HG03457 (cell line): ENCODE measurements at regions not wholly inside any gene's neighbourhood (a gene's known extent, or its start where the extent isn't known, plus 50 kb on each side); places are given as distances from the start of the nearest gene placed in this dataset.
"Not testable (repeated sequence)": the region's sequence is repeated elsewhere in the genome, so short reads cannot be mapped to it uniquely, and the experiment has no call there.

Experiments
- ATAC-seq: cut with Tn5 transposase; IDR thresholded peaks from one replicate; pipeline ENCODE4 v1.9.1; 2021; ENCODE audit warnings: moderate number of reproducible peaks; ENCODE audit not compliant: unreplicated experiment

DNA sequence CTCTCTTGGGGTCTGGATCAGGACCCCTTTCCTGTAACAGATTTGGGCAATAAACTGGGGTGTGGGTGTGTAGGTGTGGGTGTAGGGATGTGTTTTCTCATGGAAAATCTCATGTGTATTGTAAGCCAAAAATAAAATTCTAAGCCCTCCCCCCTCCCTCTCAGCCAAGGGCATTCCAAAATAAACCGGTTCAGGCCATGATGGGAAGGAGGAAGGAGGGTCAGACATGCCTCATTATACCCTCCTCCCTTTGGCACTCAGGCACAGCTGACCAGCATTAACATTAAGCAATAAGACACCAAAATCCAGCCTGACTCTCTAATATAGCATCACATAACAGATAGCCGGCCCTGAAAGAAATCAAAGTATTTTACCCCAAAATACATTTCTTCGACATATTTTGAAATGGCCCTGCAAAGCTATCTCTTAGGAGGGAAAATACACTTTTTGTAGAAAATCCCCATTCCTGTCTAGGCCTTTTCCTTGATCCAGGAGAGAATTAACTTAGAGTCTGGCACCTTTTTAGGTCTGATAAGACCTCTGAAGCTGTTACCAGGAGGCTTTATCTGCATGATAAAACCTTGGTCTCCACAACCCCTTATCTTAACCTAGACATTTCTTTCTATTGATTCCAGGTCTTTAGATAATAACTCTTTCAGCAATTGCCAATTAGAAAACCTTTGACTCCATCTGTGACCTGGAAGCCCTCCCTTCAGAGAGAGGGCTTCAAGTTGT is 128.7 kb upstream of the COL5A2 start:
- no peak for ATAC-seq

DNA sequence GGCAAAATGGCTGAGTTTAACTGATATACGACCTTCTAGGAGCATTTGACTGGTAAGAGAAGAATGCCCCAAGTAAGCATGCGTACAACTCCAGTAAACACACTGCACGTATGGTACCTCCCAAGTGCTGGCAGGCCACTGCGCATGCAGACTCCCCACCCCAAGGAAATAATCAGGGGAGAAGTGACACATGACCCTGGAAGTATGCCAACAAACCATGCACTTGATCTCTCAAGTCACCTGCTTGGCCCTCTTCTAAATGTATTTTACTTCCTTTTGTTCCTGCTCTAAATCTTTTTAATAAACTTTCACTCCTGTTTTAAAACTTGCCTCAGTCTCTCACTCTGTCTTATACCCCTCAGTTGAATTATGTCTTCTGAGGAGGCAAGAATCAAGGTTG is 129.8 kb upstream of the COL5A2 start:
- ATAC-seq: no peak

DNA sequence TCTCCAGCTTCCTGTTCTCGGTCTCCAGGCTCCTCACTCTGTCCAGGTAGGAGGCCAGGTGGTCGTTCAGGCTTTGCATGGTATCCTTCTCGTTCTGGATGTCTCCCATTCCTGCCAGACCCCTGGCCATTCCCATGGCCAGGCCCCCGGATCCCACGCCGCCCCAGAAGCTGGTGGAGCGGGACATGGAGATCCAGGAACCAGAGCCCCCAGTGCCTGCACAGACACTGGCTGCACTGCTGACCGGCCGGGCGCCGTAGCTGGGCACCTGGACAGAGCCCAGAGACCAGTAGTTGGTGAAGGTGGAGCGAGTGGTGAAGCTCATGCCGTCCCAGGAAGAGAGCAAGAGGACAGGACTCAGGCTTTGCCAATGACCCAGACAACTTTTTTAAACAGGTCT is 129.1 kb upstream of the WDR75 start:
- ATAC-seq: no peak

DNA sequence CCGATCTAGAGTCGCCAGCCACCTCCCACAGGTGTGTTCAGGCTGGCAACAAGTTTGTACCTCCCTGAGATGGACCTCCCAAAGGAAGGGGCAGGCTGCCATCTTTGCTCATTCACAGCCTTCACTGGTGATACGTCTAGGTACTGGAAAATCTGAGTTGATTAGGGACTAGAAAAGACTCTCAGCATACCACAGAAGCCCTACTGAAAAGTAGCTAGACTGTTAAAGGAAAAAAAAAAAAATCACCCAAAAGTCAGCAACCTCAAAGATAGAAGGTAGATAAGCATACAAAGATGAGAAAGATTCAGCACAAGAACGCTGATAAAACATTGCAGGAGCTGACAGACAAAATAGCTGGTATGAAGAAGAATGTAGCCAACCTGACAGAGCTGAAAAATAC is 128.6 kb upstream of the WDR75 start:
- ATAC-seq: no peak

DNA sequence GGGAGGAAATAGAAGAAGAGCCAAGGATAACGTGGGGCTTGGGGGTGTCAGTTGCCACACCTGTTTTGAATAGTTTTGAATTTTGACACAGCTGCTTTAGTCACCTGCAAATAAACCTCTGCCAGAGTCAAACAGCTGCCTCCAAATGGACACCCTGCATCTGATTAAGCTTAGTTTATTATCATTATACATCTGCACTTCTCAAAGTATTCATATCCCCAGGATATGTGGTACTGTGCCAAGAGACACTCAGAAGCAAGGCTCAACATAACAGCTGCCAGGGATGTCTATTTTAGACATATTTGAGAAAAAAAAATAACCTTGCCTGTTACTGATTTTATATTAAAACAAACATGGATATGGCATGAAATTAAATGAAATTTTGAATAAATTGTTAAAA is 122.5 kb upstream of the WDR75 start:
- ATAC-seq: no peak

DNA sequence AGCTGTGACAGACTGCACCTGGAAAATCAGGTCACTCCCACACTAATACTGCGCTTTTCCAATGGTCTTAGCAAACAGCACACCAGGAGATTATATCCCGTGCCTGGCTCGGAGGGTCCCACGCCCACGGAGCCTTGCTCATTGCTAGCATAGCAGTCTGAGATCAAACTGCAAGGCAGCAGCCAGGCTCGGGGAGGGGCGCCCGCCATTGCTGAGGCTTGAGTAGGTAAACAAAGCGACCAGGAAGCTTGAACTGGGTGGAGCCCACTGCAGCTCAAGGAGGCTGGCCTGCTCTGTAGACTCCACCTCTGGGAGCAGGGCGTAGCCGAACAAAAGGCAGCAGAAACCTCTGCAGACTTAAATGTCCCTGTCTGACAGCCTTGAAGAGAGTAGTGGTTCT is 121.8 kb upstream of the WDR75 start:
- ATAC-seq: not testable (repeated sequence)

DNA sequence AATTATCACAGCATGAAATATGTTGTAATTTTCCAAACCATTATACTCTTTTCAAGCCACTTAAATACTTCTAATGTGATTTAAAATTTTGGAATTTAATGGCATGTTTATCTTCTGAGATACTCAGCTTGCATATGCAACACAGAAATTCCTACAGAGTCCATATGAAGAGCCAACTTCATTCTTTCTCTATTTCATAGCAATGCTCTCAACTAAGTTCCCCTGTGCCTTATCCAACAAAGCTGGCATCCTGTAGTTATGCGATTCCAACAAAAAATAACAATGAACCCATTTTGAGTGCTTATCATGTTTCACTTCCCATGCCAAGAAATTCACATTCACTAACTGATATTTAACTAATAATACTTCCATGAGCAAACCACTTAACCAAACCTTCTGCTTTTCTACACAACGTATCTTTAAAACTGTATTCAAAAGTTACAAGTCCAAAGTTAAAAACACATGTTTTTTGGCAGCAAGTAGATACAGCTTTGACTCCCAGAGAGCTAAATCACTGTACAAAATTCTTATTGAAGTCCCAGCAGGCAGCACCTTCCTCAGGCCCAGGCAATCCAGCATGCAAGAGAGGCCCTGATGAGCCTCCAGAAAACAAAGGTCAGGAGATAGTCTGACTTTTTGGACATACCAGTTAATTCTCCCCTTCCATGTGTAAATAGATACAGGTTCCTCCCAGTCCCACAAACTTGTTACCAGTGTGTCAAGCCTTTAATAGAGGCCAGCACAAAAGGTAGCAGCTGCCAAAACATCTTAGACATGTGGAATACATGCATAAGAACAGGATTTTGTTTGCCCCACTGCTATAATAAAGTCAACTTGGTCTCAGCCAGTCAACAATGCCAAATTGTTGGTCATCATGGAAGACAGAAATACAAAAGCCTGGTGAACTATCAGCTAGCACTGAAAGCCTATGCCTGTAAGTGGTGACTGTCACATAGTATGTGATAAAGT is 113.1 kb upstream of the WDR75 start:
- ATAC-seq: no peak

DNA sequence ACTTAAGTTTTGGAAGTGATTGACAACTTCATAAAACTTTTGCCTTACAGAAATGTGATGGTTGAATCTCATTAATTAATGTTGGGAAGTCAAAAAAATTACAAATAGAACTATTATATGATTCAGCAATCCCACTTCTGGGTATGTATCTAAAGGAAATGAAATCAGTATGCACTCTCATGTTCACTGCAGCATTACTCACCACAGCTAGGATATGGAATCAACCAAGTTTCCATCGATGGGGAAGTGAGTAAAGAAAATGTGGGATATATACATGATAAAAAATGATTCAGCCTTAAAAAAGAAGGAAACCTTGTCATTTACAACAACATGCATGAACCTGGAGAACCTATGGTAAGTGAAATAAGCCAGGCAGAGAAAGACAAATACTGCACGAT is 112.4 kb upstream of the WDR75 start:
- no peak for ATAC-seq

DNA sequence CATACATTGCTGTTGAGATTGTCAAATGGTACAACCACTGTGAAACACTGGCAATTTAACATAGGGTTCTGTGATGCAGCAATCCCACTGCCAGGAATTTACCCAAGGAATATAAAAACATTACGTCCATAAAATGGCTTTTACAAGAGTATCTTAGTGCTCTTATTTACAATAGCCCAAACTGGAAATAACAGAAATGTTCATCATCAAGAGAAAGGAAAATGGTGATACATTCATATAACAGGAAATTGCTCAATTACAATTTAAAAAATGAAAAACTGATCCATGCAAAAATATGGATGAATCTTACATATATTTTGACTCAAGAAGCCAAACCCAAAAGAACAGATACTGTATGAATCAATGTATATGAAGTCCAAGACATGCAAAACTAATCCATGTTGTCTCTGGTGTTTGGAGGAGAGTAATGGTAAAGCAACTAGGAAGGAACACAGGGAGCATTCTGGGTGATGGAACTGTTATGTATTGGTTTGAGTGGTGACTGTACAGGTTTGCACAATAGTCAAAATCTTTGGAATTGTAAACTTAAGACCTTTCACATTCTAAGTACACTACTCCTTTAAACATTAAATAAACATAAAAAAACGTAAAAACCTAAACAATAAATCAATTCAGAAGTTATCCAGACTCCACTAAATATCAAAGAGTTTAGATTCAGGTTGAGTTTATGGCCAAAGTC is 104.8 kb upstream of the WDR75 start:
- ATAC-seq: no peak

DNA sequence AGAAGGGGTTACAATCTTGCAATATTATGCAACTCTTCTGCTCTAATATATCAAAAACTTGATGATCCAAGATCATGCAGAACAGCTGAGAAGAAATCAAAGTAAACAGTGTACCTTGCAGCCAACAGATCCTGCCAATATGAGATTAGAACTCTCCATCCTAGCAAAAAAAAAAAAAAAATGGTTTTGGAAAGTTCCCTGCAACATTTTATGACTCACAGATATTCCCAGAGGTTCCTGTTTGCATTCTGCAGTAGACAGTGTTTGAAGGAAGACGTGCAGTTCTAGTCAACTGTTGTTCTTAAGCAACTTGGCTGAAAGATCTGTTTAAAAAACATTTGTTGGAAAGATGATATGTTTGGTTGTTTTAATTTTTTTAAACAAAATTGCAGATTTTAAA is 103.6 kb upstream of the WDR75 start:
- no peak for ATAC-seq

DNA sequence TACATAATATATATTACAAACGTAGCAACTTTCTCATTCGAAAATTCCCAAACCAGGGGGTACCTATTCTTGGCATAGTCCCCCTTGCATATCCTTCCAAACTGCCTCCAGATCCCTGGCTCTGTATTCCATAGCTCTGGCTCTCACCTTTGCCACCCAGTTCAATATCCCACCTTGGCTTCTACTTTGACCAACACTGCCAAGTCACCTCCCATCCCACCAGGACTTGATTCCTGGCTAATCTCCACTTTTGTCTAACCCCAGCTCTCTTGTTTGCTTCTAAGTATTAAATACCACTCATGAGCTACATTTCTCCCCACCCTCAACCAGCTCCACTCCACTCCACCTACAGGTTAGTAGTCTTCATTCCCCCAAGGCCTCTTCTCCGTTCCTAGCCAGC is 103.2 kb upstream of the WDR75 start:
- ATAC-seq: no peak

DNA sequence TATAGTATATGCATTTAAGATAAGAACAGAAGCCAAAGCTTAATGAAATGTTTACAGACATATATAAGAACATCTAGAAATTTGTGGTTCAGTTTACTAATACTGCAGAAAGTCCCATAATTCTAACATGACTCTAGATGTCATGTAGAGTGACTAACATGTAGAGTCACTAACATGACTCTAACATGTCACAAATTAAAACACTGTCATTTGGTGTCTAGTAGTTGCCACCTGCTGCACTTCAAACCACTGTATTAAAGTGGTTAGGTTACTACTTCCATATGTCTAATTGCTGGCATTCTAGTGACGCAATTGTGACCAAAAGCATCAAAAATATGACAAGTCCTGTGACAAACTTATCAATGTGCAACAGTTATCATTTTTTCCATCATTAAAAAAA is 100.2 kb upstream of the WDR75 start:
- ATAC-seq: no peak

DNA sequence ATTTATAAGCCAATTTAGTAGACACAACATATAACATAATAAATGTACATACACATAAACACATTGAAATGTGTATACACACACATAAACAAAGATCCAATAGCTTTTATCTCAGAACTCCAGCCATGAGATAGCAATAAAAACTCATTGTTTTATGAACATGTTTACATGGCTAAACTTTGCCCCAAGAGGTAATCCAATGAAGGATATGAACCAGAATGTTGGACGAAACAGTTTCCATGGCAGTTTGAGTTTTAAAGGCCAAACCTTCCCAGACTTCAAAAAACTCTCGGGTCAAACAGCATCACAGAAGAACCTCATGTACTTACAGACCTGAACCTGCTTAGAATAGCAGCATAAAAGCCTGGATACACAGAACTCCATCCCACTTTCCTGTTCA is 97.2 kb upstream of the WDR75 start:
- ATAC-seq: no peak

DNA sequence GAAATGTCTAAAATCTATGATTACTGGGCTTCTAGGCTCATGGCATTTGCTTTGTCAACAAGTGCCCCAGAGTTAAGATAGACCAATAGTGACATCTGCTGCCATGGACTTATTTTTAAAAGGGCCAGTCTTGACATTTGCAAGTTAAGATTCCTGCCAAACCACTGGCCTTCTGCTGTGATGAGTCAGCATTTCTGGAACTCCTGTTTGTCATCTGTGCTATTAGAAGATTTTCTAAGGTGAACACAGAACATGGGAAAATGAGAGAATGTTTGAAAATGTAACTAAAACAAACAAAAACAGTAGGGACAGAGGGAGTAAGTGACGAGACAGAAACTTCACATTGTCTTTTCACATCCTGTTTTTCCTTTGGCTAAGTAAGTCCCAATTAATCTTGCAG is 93.7 kb upstream of the WDR75 start:
- no peak for ATAC-seq

DNA sequence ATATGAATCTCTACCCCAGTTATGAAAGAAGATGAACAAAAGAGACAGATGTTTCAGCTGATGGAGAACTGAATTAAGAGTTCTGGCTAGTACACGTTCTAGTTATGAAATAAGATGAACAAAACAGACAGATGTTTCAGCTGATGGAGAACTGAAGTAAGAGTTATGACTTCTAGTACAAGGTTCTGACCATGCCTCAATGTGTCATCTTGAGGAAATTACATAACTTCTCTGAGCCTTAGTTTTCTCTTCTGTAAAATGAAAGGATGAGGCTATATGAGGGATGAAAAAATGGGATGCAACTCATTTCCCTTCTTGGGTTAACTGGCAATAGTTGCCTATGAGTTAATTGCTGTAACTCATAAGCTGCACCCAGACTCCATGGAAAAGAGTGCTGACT is 92.9 kb upstream of the WDR75 start:
- ATAC-seq: no peak

DNA sequence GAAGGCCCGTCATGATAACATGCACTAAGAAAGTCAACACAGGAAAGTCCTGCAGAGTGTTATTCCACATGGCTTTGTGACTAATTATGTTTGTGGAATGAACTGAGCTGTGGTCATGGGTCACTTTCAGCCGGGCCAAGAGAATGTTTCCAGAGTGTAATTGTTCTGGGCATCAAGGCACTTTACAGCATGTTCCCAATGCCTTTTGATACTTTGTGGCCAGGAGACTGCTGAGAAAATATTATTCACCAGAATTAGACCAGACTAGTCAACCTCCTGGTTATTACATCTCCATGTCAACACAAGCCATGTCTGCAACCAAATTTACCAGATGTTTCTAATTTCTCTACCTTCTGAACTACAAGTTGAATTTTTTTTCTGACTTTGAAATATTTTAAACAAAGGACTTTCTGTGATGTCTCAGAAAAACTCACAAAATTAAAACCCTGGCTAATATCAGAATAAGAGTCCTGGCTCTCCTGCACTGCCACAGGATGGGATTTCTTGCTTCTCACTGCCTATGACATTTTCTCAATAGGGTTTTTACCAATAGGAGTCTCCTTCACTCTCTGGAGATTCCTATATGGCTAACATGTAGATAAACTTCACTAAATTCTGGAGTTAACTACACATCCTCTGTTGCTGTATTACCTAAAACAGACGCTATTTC is 90.6 kb upstream of the WDR75 start:
- no peak for ATAC-seq

DNA sequence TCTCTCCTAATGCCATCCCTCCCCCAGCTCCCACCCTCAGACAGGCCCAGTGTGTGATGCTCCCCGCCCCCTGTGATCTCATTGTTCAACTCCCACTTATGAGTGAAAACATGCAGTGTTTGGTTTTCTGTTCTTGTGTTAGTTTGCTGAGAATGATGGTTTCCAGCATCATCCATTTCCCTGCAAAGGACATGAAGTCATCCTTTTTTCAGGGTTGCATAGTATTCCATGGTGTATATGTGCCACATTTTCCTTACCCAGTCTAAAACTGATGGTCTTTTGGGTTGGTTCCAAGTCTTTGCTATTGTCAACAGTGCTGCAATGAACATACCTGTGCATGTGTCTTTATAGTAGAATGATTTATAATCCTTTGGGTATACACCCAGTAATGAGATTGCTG is 89.3 kb upstream of the WDR75 start:
- ATAC-seq: not testable (repeated sequence)

DNA sequence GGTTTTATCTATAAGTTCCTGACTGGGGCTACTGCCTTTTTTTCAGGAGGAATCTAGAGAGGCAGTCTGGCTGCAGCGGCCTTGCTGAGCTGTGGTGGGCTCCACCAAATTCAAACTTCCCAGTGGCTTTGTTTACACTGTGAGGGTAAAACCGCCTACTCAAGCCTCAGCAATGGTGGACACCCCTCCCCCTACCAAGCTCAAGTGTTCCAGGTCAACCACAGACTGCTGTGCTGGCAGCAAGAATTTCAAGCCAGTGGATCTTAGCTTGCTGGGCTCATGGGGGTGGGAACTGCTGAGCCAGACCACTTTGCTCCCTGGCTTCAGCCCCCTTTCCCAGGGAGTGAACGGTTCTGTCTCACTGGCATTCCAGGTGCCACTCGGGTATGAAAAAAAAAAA is 83.9 kb upstream of the WDR75 start:
- ATAC-seq: not testable (repeated sequence)

DNA sequence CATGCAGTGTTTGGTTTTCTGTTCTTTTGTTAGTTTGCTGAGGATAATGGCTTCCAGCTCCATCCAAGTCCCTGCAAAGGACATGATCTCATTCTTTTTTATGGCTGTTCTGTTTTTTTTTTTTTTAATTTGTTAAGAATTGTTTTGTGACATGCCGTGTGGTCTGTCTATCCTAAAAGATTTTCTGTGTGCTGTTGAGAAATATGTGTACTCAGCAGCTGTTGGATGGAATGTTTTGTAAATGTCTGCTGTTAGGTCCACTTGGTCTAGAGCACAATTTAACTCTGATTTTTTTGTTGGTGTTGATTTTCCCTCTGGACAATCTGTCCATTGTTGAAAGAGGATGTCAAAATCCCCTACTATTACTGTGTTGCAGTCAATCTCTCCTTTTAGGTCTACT is 80.4 kb upstream of the WDR75 start:
- no peak for ATAC-seq

DNA sequence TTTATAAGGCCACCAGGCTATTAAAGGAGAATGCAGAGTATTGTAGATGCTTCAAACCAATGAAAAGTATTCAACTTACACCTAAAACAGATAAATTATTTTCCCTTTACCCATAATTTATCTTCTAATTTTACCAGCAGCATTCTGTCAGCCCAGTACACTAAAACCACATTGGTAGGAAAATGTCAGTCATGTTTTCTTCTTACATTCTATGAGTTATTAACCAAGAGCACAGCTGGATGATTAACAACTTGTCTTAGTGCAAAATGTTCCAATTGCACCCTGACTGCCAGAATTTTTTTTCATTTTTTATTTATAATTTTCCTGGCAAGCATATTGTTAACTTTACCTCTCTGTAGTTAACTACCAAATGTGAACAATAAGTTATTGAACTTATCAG is 79.0 kb upstream of the WDR75 start:
- no peak for ATAC-seq

DNA sequence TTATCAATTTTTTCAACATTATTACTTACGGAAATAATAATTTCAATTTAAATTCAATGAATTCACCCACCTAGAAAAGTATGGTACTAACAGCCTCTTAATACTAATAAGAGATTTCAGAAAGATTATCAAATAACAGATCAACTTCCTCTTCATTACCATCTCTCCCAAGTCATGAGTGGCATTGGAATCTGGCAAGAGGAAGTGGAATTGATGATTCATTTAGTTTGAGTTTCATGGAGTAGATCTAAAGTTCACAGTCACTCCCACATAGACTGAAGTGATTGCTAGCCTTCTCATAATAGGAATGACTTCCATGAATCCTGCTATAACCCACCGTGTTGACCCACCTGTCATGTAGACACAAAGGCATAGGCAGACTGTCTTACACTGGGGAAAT is 77.7 kb upstream of the WDR75 start:
- ATAC-seq: no peak
